ENCODE measurements at regions not wholly inside any gene's neighbourhood (a gene's known extent, or its start where the extent isn't known, plus 50 kb on each side); places are given as distances from the start of the nearest gene placed in this dataset.

- H3K27ac ChIP-seq = no peak overlapping the region
- FAIRE-seq = no peak
- no peak for TF ChIP-seq BHLHE40 (IDR thresholded peaks at IDR 0.05; ENCODE audit: low read depth, low read length)
- no peak for TF ChIP-seq RFX5 (IDR thresholded peaks at IDR 0.05)
- TF ChIP-seq CEBPB (IDR thresholded peaks at IDR 0.05) = no peak
- no peak for TF ChIP-seq RARB (CRISPR knock-in tag; IDR thresholded peaks at IDR 0.05)
- no peak for TF ChIP-seq ZC3H11A (IDR thresholded peaks at IDR 0.05)
- no peak for TF ChIP-seq RNF2 (IDR thresholded peaks at IDR 0.05; ENCODE audit: borderline replicate concordance, low read depth)
- TF ChIP-seq NFE2L2 (conservative IDR thresholded peaks at IDR 0.05; ENCODE audit: low read length) = no peak
- TF ChIP-seq POLR2AphosphoS2 (conservative IDR thresholded peaks at IDR 0.05; ENCODE audit: low read length) = no peak
- TF ChIP-seq FOXS1 (CRISPR knock-in tag; IDR thresholded peaks at IDR 0.05) = no peak
- no peak for TF ChIP-seq FOSB (CRISPR knock-in tag; IDR thresholded peaks at IDR 0.05)
- TF ChIP-seq NR3C1 (IDR thresholded peaks at IDR 0.05) = no peak
- no peak for TF ChIP-seq HDAC2 (IDR thresholded peaks at IDR 0.05)
- TF ChIP-seq ZFP36 (IDR thresholded peaks at IDR 0.05; ENCODE audit: borderline replicate concordance, partially characterized antibody) = no peak
- no peak for TF ChIP-seq KDM1A (IDR thresholded peaks at IDR 0.05; ENCODE audit: low read depth)
- no peak overlapping the region for H3K4me2 ChIP-seq
- no peak for ATAC-seq
- ChIA-PET CTCF (no interaction called here), POLR2A (no interaction called here)
- no peaks in the 10 kb centered on the region for H3K9me3 ChIP-seq
- H3K4me1 ChIP-seq = peaks cover 9% of the 10 kb centered on the region; the same call in 1 of the 3 replicates
- WGBS (ENCODE audit: missing lambda C conversion rate) = 95% methylated on average over 3 of the region's 3 CpGs
- DNase-seq (ENCODE audit: low read depth in 1 of 2, low spot score in 1 of 2) = no peak
- H3K4me3 ChIP-seq = no peak overlapping the region
These were observed 175.6 kb upstream of the HCCS start for GRCh38 chrX:10935501-10935900.

GRCh38 chrX:10936976-10937375, 174.2 kb upstream of the HCCS start:
- peaks cover 9% of the 10 kb centered on the region; the same call in 1 of the 3 replicates for H3K4me1 ChIP-seq
- DNase-seq (ENCODE audit: low read depth in 1 of 2, low spot score in 1 of 2) (no peak), ATAC-seq (no peak), FAIRE-seq (no peak)
- TF ChIP-seq REST (IDR thresholded peaks at IDR 0.05) (no peak), CHD2 (IDR thresholded peaks at IDR 0.05; ENCODE audit: low read length, partially characterized antibody) (no peak), BCL3 (IDR thresholded peaks at IDR 0.05) (no peak), KDM1A (IDR thresholded peaks at IDR 0.05; ENCODE audit: low read depth) (no peak), USF2 (IDR thresholded peaks at IDR 0.05) (no peak), ZC3H11A (IDR thresholded peaks at IDR 0.05) (no peak), SREBF2 (IDR thresholded peaks at IDR 0.05) (no peak), NR3C1 (IDR thresholded peaks at IDR 0.05) (no peak), HOXA7 (CRISPR knock-in tag; IDR thresholded peaks at IDR 0.05) (no peak), GATA3 (IDR thresholded peaks at IDR 0.05; ENCODE audit: borderline replicate concordance) (no peak), JUN (IDR thresholded peaks at IDR 0.05) (no peak), CEBPB (IDR thresholded peaks at IDR 0.05) (no peak), HMGXB4 (CRISPR knock-in tag; IDR thresholded peaks at IDR 0.05; ENCODE audit: borderline replicate concordance) (no peak), EHMT2 (IDR thresholded peaks at IDR 0.05; ENCODE audit: low read depth) (no peak), BHLHE40 (IDR thresholded peaks at IDR 0.05; ENCODE audit: low read depth, low read length) (no peak), ZNF302 (CRISPR knock-in tag; IDR thresholded peaks at IDR 0.05) (no peak)
- no peak overlapping the region for H3K4me3 ChIP-seq
- POLR2A ChIA-PET = no interaction called here
- no peak overlapping the region for H3K27ac ChIP-seq
- CTCF ChIA-PET = interaction anchor here (1.2 kb wide), 1 partner anchor 15 kb away, joined by 3 read pairs; no protein-coding TSS in a partner anchor
- H3K4me2 ChIP-seq = no peak overlapping the region
- H3K9me3 ChIP-seq = no peaks in the 10 kb centered on the region
